OCI-LY1 (cell line): ENCODE measurements at regions not wholly inside any gene's neighbourhood (a gene's known extent, or its start where the extent isn't known, plus 50 kb on each side); places are given as distances from the start of the nearest gene placed in this dataset.

ENCODE experiments used
- H2AFZ ChIP-seq: fragments of 200-600 bp; sonication (generic), shearing (Covaris generic); 2 replicates; pipeline ENCODE4 v1.6.0; 2014; ENCODE audit warnings: antibody characterized with exemption, mild to moderate bottlenecking, low read length
- H3F3A ChIP-seq: fragments of 200-600 bp; sonication (generic), shearing (Covaris generic); 2 replicates; pipeline ENCODE4 v1.6.0; 2014; ENCODE audit warnings: mild to moderate bottlenecking, antibody characterized with exemption, low read length, moderate library complexity; ENCODE audit not compliant: insufficient read depth
- H3K27ac ChIP-seq: fragments of 200-600 bp; sonication (generic); 2 replicates; pipeline ENCODE4 v1.5.1; 2014; ENCODE audit warnings: low read length, mixed run types, mild to moderate bottlenecking, low read depth; ENCODE audit not compliant: poor library complexity, severe bottlenecking
- H3K27me3 ChIP-seq: fragments of 200-600 bp; sonication (generic); 2 replicates; pipeline ENCODE4 v1.6.0; 2014; ENCODE audit warnings: antibody characterized with exemption, mild to moderate bottlenecking, low read length, moderate library complexity; ENCODE audit not compliant: insufficient read depth
- H3K36me3 ChIP-seq: fragments of 200-600 bp; sonication (generic); 2 replicates; pipeline ENCODE4 v1.6.1; 2014; ENCODE audit warnings: mild to moderate bottlenecking, antibody characterized with exemption, low read length, moderate library complexity, mixed read lengths; ENCODE audit not compliant: insufficient read depth
- H3K4me1 ChIP-seq: fragments of 200-600 bp; sonication (generic); 2 replicates; pipeline ENCODE4 v1.5.1; 2014; ENCODE audit warnings: mild to moderate bottlenecking, low read length, moderate library complexity; ENCODE audit not compliant: insufficient read depth, severe bottlenecking
- H3K4me2 ChIP-seq: fragments of 200-600 bp; sonication (generic), shearing (Covaris generic); 2 replicates; pipeline ENCODE4 v1.6.1; 2014; ENCODE audit warnings: low read length
- H3K4me3 ChIP-seq: fragments of 200-600 bp; sonication (generic); 2 replicates; pipeline ENCODE4 v1.5.1; 2014; ENCODE audit warnings: low read length, low read depth, mild to moderate bottlenecking, mixed read lengths; ENCODE audit not compliant: poor library complexity, severe bottlenecking
- H3K79me2 ChIP-seq: fragments of 200-600 bp; shearing (Covaris generic); 2 replicates; pipeline ENCODE4 v1.6.1; 2016; ENCODE audit warnings: mixed run types, low read length, mixed read lengths; ENCODE audit not compliant: insufficient read depth
- H3K9ac ChIP-seq: fragments of 200-600 bp; sonication (generic), shearing (Covaris generic); 2 replicates; pipeline ENCODE4 v1.6.1; 2014; ENCODE audit warnings: mild to moderate bottlenecking, low read length, mixed read lengths
- H3K9me2 ChIP-seq: fragments of 200-600 bp; sonication (generic), shearing (Covaris generic); 2 replicates; pipeline ENCODE4 v1.6.1; 2014; ENCODE audit warnings: low read depth, mild to moderate bottlenecking, low read length, mixed read lengths
- H3K9me3 ChIP-seq: fragments of 200-600 bp; shearing (Covaris generic); 2 replicates; pipeline ENCODE4 v1.6.1; 2014; ENCODE audit warnings: low read length, mixed read lengths
- H4K20me1 ChIP-seq: fragments of 200-600 bp; sonication (generic), shearing (Covaris generic); 2 replicates; pipeline ENCODE4 v1.6.0; 2016; ENCODE audit warnings: mild to moderate bottlenecking, low read length; ENCODE audit not compliant: insufficient read depth
- EZH2 ChIP-seq: fragments of 200-600 bp; sonication (generic), shearing (Covaris generic); IDR thresholded peaks from 2 replicates; pipeline ENCODE4 v1.8.0; 2017; ENCODE audit warnings: borderline replicate concordance, mixed run types, mild to moderate bottlenecking, antibody characterized with exemption, low read length, moderate library complexity, mixed read lengths
- TF ChIP-seq, protein P1 (sequence below): fragments of 200-600 bp; sonication (generic), shearing (Covaris generic); IDR thresholded peaks from 2 replicates; pipeline ENCODE4 v1.5.1; 2017; ENCODE audit warnings: mild to moderate bottlenecking, antibody characterized with exemption, low read length, moderate library complexity, mixed read lengths

DNA sequence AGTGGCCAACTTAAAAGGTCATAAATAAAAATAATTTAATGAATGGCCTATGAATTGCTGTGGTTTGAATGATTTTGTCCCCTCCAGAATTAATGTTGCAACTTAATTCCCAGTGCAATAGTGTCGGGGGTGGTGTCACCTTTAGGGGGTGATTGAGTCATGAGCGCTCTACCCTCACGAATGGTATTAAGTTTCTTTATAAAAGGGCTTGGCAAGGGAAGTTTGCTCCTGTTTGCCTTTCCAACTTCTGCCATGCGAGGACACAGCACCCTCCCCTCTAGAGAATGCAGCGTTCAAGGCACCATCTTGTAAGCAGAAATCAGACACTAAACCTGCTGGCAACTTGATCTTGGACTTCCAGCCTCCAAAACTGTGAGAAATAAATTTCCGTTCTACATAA is 253.3 kb downstream of the ATXN7L3B start:
- TF ChIP-seq EZH2, result no peak
- TF ChIP-seq, protein P1, sequence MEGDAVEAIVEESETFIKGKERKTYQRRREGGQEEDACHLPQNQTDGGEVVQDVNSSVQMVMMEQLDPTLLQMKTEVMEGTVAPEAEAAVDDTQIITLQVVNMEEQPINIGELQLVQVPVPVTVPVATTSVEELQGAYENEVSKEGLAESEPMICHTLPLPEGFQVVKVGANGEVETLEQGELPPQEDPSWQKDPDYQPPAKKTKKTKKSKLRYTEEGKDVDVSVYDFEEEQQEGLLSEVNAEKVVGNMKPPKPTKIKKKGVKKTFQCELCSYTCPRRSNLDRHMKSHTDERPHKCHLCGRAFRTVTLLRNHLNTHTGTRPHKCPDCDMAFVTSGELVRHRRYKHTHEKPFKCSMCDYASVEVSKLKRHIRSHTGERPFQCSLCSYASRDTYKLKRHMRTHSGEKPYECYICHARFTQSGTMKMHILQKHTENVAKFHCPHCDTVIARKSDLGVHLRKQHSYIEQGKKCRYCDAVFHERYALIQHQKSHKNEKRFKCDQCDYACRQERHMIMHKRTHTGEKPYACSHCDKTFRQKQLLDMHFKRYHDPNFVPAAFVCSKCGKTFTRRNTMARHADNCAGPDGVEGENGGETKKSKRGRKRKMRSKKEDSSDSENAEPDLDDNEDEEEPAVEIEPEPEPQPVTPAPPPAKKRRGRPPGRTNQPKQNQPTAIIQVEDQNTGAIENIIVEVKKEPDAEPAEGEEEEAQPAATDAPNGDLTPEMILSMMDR, result no peak

DNA sequence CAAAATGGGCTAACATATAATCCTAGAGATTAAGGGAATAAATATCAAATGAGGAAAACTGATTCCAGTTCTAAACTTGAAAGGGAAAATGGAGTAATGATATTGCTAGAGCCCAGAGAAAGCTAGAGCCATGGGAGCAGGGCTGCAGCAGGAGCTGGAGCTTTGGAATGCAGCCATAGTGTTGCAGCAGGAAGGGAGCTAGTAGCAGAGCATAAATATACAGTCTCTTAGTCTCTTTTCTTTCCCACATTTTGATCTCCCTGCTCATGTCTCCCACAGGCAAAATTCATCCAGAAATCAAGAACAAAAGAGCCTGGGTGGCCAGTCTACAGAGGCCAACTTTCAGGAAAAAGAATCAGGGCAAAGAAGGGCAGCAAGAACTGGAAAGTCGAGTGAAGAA is 253.7 kb downstream of the ATXN7L3B start:
- no peaks in the 10 kb centered on the region for H4K20me1 ChIP-seq
- H3K9ac ChIP-seq, result no peak overlapping the region
- H3K4me1 ChIP-seq, result no peaks in the 10 kb centered on the region
- no peak overlapping the region for H2AFZ ChIP-seq
- no peaks in the 10 kb centered on the region for H3K9me2 ChIP-seq
- H3K4me2 ChIP-seq, result no peak overlapping the region
- no peaks in the 10 kb centered on the region for H3F3A ChIP-seq
- no peak overlapping the region for H3K4me3 ChIP-seq
- H3K27ac ChIP-seq, result no peak overlapping the region
- TF ChIP-seq, protein P1, result no peak
- TF ChIP-seq EZH2, result no peak
- no peaks in the 10 kb centered on the region for H3K27me3 ChIP-seq
- H3K36me3 ChIP-seq, result no peaks in the 10 kb centered on the region
- no peaks in the 10 kb centered on the region for H3K9me3 ChIP-seq
- H3K79me2 ChIP-seq, result no peaks in the 10 kb centered on the region

More for the DNA sequence above, 253.3 kb downstream of the ATXN7L3B start:
- Histone ChIP-seq H3K4me2 (no peak overlapping the region), H3K9me3 (no peaks in the 10 kb centered on the region), H4K20me1 (no peaks in the 10 kb centered on the region), H3F3A (no peaks in the 10 kb centered on the region), H3K79me2 (no peaks in the 10 kb centered on the region), H3K36me3 (no peaks in the 10 kb centered on the region), H2AFZ (no peak overlapping the region), H3K4me3 (no peak overlapping the region), H3K27me3 (no peaks in the 10 kb centered on the region), H3K4me1 (no peaks in the 10 kb centered on the region), H3K27ac (no peak overlapping the region), H3K9ac (no peak overlapping the region), H3K9me2 (no peaks in the 10 kb centered on the region)

DNA sequence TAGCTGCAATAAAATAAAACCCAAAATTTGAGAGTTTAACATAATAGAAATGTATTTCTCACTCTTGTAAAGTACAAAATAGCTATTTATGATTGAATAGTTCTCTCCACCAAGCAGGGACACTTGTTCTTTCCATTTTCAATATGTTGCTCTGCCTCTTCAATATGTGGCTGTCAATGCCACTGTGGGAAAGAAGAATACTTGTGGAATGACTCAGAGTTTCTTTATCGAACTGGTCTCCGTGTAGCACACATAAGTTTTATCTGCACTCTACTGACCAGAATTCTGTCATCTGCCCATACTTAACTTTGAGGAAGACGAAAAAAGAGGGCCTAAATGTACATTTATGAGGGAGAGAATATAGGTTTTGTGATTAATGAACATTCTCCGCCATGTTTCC is 256.9 kb downstream of the ATXN7L3B start:
- no peak overlapping the region for H3K4me2 ChIP-seq
- H3F3A ChIP-seq, result no peaks in the 10 kb centered on the region
- no peak for TF ChIP-seq EZH2
- TF ChIP-seq, protein P1, result no peak
- H2AFZ ChIP-seq, result no peak overlapping the region
- no peak overlapping the region for H3K9ac ChIP-seq
- no peak overlapping the region for H3K27ac ChIP-seq
- no peaks in the 10 kb centered on the region for H3K9me3 ChIP-seq
- no peaks in the 10 kb centered on the region for H3K36me3 ChIP-seq
- no peaks in the 10 kb centered on the region for H3K79me2 ChIP-seq
- H3K4me3 ChIP-seq, result no peak overlapping the region
- no peaks in the 10 kb centered on the region for H3K4me1 ChIP-seq
- no peaks in the 10 kb centered on the region for H4K20me1 ChIP-seq
- H3K9me2 ChIP-seq, result no peaks in the 10 kb centered on the region
- H3K27me3 ChIP-seq, result no peaks in the 10 kb centered on the region
